OCI-LY1 (cell line): ENCODE measurements at regions not wholly inside any gene's neighbourhood (a gene's known extent, or its start where the extent isn't known, plus 50 kb on each side); places are given as distances from the start of the nearest gene placed in this dataset.

ENCODE experiments used
- CTCF ChIP-seq: fragments of 200-600 bp; sonication (generic), shearing (Covaris generic); IDR thresholded peaks from 2 replicates; pipeline ENCODE4 v1.5.1; 2017; ENCODE audit warnings: mild to moderate bottlenecking, antibody characterized with exemption, low read length, moderate library complexity, mixed read lengths
- EZH2 ChIP-seq: fragments of 200-600 bp; sonication (generic), shearing (Covaris generic); IDR thresholded peaks from 2 replicates; pipeline ENCODE4 v1.8.0; 2017; ENCODE audit warnings: borderline replicate concordance, mixed run types, mild to moderate bottlenecking, antibody characterized with exemption, low read length, moderate library complexity, mixed read lengths

GRCh38 chr6:101110814-101111213 is 229.7 kb upstream of the ASCC3 start:
- TF ChIP-seq CTCF (no peak), EZH2 (no peak)
